Left kidney (tissue), 1 donor: ENCODE measurements at regions not wholly inside any gene's neighbourhood (a gene's known extent, or its start where the extent isn't known, plus 50 kb on each side); places are given as distances from the start of the nearest gene placed in this dataset.

Source experiments
- DNase-seq: peaks from one replicate; pipeline ENCODE4 v3.0.0-alpha.2; 2013

- DNase-seq = no peak
Measured at GRCh38 chr4:31065086-31065485, 344.9 kb downstream of the PCDH7 start.

- DNase-seq = no peak
Measured at GRCh38 chr4:31068257-31069075, 348.3 kb downstream of the PCDH7 start.

GRCh38 chr4:31069151-31069550 lies 349.0 kb downstream of the PCDH7 start:
- DNase-seq = no peak

DNA sequence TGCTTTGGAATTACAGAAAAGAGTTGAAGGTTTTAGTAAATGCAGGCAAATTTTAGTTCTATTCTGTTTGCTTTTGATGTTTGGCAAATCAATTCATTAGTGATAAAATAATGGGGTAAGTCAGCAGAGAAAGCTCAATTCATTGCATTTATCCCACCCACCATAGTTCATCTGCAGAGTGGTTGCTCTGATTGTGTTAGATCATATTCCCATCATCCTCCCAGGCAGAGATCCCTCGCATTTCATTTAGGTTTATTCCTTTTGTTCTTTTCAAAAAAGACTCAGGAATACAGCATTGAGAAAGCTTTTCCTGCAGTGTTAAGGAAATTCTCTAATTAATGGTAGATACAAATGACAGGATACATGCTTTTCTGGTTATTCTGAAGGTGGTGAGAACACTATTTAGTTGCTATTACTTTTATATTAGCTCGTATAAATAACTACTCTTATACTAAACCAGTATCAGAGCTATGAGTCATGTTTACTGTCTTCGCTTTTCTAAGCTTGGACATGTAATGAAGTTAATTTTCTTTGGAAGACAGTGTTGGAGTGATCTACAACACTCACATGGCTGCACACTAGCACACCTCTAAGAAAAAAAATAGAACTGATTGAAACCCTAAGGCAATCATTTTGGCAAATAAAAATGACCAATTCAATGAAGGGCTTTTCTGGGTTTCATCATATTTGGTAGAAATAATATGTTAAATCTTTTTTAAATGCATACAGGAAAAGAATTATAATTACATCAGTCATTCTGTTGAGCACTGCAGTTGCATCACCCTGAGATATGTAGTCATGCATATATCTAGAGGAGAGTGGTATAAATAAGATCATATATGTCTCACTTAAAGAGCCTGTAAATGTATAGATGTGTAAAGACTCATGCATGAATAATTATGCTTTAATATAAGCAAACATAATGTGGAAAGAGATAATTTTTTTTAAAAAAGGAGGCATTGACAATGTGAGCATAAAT lies 351.6 kb downstream of the PCDH7 start:
- no peak for DNase-seq

DNA sequence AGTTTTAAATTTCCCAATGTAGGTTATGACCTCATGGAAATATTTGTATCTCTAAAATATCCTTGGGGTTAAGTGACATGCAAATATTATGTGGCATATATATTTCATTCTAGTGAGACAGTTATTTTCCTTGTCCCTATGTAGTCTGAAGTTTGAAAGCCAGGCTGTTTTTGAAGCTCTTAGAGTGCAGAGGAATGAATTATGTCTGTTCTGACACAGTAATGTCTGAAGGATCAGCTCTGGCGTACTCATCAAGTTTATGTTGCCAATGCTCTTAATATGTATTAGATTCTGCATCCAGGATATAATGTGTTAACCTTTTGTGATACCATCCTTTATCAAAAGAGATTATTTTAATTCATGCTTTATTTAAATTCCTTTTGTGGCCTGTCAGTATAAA lies 355.8 kb downstream of the PCDH7 start:
- DNase-seq = no peak

DNA sequence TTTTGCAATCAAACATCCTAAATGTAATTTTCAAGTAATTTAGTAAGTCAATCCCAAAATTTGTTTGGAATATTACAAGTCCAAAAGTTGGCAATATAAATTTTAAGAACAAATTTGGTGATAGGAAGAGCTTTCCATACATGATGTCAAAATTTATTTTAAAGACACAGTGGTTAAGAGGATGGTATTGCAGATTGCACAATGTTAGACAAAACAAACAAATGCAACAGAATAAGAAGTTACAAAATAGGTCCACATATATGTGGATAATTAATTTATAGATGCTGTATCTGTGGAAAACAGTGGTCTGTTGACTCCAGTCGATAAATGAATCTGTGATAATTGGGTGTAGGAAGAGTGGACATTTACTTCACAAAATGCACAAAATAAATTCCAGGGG lies 358.5 kb downstream of the PCDH7 start:
- no peak for DNase-seq

GRCh38 chr4:31080887-31081286 lies 360.7 kb downstream of the PCDH7 start:
- no peak for DNase-seq

DNA sequence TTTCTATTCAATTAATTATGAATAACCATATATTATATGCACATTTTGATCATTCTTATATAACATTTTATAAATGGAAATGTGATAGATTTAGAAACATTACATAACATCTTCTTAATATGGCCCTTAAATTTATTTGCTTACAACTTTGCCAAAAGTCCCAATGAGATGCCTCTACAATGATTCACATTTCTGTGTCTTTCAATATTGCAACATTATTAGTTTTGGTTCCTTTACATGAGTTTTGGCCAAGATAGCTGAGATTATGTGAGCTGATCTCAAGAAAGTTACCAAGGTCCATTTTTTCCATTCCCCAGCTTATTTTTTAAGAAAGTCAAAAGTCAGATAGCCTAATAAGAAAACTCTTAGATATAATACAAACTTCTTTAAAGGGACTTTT lies 361.2 kb downstream of the PCDH7 start:
- no peak for DNase-seq

- DNase-seq = no peak
Measured at GRCh38 chr4:31083456-31083855, 363.3 kb downstream of the PCDH7 start.

GRCh38 chr4:31084806-31085416 lies 364.7 kb downstream of the PCDH7 start:
- no peak for DNase-seq

- no peak for DNase-seq
Measured at GRCh38 chr4:31085689-31086088, 365.5 kb downstream of the PCDH7 start.

DNA sequence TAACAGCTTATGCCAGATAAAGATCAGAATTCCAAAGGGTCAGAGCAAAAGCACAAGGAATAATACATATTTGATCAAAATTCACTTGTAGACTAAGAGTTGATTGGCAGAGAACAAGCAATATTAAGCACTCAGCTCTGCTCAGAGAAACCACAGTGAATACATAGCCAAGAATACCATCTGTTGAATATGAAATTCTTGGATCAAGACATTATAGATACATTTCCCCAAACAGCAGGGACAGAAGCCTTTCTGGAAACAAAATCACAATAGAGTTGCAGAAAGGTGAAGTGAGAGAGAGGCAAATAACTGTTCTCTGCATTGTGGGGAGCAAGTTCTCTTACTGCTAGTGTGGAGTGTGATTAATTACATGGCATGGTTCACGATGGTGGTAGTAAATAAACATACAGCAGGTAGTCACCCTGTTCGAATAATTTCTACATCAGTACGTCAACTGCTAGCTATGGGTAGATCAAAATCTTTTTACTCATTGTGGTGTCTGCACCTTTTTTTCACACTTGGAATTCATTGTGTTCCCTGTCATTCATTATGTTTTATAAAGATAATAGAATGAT lies 366.7 kb downstream of the PCDH7 start:
- no peak for DNase-seq

GRCh38 chr4:31088600-31089230 lies 368.5 kb downstream of the PCDH7 start:
- no peak for DNase-seq

DNA sequence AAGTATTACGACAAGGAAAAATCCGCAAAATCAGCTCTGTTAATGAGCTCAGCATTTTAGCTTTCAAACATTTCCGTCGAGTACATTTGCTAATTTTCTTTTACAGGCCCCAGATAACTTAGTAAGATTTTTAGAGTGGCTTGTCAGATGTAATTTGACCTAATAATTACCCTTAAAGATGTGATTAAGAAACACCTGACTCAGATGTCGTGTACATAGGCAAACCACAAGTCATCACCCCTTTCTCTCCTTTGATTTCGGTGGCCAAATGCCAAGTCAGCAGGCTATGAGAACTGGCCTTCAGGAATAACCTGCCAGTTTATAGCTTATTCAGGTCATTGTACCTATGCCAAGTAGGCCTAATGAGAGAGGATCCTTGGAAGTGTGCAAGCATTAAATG lies 369.6 kb downstream of the PCDH7 start:
- no peak for DNase-seq

- DNase-seq = no peak
Measured at GRCh38 chr4:31094474-31094873, 374.3 kb downstream of the PCDH7 start.

DNA sequence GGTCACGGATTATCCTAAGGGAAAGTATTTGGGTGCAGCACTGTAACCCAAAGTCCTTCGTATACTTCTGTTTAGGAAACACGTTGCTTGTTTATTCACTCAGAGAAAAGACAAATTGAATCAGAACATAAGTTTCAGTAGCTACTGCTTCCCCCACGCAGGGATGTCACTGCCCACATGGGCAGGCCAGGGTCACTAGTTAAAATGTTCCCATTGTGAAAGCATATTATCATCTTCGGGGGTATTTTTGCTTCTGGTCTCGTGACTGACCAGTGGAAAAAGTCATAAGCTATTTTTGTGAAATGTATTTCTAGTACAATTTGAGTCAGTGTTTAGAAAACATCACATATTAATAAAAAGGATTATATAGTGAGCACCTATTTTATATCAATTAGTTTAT lies 377.8 kb downstream of the PCDH7 start:
- no peak for DNase-seq

- no peak for DNase-seq
Measured at GRCh38 chr4:31100536-31100935, 380.4 kb downstream of the PCDH7 start.

DNA sequence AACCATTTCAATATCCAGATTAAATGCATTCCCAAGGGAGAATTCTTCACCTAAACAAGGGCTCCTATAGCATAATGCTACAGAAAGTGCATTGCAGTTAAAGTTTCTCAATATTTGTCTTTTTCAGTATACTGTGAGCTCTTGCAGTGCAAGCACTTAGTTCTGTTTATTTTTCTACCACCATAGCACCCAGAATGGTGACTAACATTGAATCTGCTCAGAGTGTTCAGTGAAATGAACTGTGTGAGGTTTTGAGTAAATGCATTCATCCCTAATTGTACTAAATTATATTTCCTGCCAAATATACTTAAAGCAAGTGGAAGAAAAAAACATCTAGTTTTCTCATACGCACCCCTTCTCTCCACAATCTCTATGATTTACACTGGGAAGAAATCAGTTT lies 383.9 kb downstream of the PCDH7 start:
- DNase-seq = no peak

DNA sequence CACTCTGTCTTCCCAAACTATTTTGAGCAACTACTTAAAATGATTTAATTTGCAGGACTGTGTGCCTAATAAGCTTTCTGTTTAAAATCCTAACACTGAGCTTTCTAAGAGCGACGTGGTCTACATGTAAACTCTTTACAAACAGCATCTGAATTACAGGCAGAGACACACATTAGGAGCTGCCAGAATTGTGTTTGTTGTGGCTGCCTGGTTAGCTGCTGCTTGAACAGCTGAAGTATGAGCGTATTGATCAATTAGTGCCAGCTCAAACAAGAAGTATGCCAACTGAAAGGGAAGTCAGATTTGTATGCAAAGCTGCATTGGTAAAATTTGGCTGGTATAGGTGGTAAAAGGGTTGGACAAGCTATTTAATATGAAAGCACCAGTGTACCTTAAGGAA lies 384.4 kb downstream of the PCDH7 start:
- DNase-seq = no peak

DNA sequence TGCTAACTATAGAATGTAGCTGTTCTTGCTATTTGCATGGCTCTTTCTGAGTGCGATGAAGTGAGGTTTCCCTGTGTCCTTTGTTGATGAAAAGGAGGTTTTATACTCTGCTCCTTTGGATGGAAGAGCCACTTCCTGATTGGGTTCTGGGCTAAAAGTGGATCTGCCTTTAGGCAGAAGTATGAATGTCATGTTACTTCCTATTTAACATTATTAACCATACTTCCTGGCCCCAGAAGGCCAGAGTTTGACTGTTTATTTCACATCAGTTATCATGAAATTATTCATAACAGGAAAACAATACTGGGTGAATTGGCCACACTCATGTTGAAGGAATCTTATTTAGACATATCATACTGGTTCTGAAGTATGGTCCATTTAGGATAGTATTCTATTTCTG lies 386.2 kb downstream of the PCDH7 start:
- no peak for DNase-seq

DNA sequence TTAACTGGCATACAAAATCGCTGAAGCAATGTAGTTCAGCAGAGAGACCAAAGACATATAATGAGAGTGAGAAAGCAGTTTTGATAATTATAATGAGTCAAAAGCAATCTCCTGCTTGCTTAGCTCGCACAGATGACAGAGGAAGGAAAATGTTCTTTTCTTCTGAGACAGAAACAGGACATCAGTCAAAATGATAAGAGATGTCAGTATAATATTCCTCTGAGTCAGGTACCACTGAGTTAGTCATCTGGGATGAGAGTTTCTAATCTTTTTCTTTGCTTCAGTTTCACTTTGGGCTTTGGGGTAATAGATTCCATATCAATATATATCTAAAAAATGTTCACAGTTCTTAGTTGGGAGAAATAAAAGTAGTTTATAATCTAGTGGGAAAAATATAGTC lies 387.2 kb downstream of the PCDH7 start:
- DNase-seq = no peak

- no peak for DNase-seq
Measured at GRCh38 chr4:31108762-31109161, 388.6 kb downstream of the PCDH7 start.
